SK-N-SH treated with all-trans-retinoic acid at 6 μM for 48 hours (cell line): ENCODE measurements at regions not wholly inside any gene's neighbourhood (a gene's known extent, or its start where the extent isn't known, plus 50 kb on each side); places are given as distances from the start of the nearest gene placed in this dataset.

Experiments used
- ESRRG ChIP-seq: fragments of 250-450 bp; sonication (Bioruptor Pico); IDR thresholded peaks from 2 replicates; pipeline ENCODE4 v1.6.1; 2021; ENCODE audit warnings: mild to moderate bottlenecking
- SNAI2 ChIP-seq: fragments of 250-450 bp; sonication (Bioruptor Pico); IDR thresholded peaks from 2 replicates; pipeline ENCODE4 v1.5.0; 2020; ENCODE audit warnings: mild to moderate bottlenecking, moderate library complexity
- TCF4 ChIP-seq: fragments of 250-450 bp; sonication (Bioruptor Pico); IDR thresholded peaks from 2 replicates; pipeline ENCODE4 v1.8.0; 2021; ENCODE audit warnings: mild to moderate bottlenecking, moderate library complexity, borderline replicate concordance
- ZFP30 ChIP-seq: fragments of 450-650 bp; formaldehyde crosslinking; IDR thresholded peaks from 2 replicates; pipeline ENCODE4 v1.5.0; 2022; ENCODE audit warnings: mild to moderate bottlenecking, moderate library complexity
- ZNF8 ChIP-seq: fragments of 450-650 bp; formaldehyde crosslinking; IDR thresholded peaks from 2 replicates; pipeline ENCODE4 v1.5.0; 2020; ENCODE audit warnings: mild to moderate bottlenecking, moderate library complexity
- TF ChIP-seq, protein P1 (sequence below): fragments of 250-450 bp; sonication (Bioruptor Pico); IDR thresholded peaks from 2 replicates; pipeline ENCODE4 v1.8.0; 2020; ENCODE audit warnings: mild to moderate bottlenecking, moderate library complexity, borderline replicate concordance

DNA sequence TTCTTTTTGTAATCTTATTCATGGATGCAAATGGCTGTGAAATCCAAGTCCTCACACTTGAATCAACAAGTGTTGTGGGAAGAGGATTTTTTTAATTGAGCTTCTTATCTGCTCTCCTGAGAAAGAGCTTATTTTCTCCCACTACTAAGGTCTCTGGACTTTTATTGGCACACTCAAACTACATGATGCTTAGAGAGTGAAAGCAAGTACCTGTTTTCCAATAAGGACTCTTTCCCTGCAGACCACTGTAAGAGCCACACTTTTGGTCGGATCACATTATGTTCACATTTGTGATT lies 546.4 kb upstream of the ARRDC3 start:
- TF ChIP-seq SNAI2 (CRISPR knock-in tag) (no peak), ESRRG (no peak), TCF4 (CRISPR knock-in tag) (no peak), ZNF8 (CRISPR knock-in tag) (no peak), ZFP30 (CRISPR knock-in tag) (no peak)
- TF ChIP-seq, protein P1, sequence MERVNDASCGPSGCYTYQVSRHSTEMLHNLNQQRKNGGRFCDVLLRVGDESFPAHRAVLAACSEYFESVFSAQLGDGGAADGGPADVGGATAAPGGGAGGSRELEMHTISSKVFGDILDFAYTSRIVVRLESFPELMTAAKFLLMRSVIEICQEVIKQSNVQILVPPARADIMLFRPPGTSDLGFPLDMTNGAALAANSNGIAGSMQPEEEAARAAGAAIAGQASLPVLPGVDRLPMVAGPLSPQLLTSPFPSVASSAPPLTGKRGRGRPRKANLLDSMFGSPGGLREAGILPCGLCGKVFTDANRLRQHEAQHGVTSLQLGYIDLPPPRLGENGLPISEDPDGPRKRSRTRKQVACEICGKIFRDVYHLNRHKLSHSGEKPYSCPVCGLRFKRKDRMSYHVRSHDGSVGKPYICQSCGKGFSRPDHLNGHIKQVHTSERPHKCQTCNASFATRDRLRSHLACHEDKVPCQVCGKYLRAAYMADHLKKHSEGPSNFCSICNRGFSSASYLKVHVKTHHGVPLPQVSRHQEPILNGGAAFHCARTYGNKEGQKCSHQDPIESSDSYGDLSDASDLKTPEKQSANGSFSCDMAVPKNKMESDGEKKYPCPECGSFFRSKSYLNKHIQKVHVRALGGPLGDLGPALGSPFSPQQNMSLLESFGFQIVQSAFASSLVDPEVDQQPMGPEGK (CRISPR knock-in tag): no peak
